GM12892 (cell line): ENCODE measurements at regions not wholly inside any gene's neighbourhood (a gene's known extent, or its start where the extent isn't known, plus 50 kb on each side); places are given as distances from the start of the nearest gene placed in this dataset.
"Not testable (repeated sequence)": the region's sequence is repeated elsewhere in the genome, so short reads cannot be mapped to it uniquely, and the experiment has no call there.

Source experiments
- POLR2A ChIP-seq: IDR thresholded peaks from 2 replicates; pipeline ENCODE4 v1.6.1; 2011; ENCODE audit warnings: low read depth, low read length, control low read depth
- POLR2AphosphoS5 ChIP-seq: IDR thresholded peaks from 2 replicates; pipeline ENCODE4 v1.6.1; 2011; ENCODE audit warnings: low read depth, low read length, control low read depth
- TAF1 ChIP-seq: IDR thresholded peaks from 2 replicates; pipeline ENCODE4 v1.6.1; 2011; ENCODE audit warnings: low read depth, mild to moderate bottlenecking, control low read depth, low read length, borderline replicate concordance

GRCh38 chr1:148222399-148223159, 70.5 kb upstream of the NBPF11 start:
- not testable (repeated sequence) for TF ChIP-seq POLR2A, POLR2AphosphoS5, TAF1
